GM18498 (cell line): ENCODE measurements at regions not wholly inside any gene's neighbourhood (a gene's known extent, or its start where the extent isn't known, plus 50 kb on each side); places are given as distances from the start of the nearest gene placed in this dataset.
"Not testable (repeated sequence)": the region's sequence is repeated elsewhere in the genome, so short reads cannot be mapped to it uniquely, and the experiment has no call there.

Experiments
- ATAC-seq: cut with Tn5 transposase; IDR thresholded peaks from one replicate; pipeline ENCODE4 v1.9.1; 2021; ENCODE audit warnings: mild to moderate bottlenecking, moderate library complexity; ENCODE audit not compliant: unreplicated experiment

GRCh38 chr12:25615119-25615518 lies 62.0 kb upstream of the LMNTD1 start:
- ATAC-seq: no peak

- no peak for ATAC-seq
Measured at GRCh38 chr12:25616286-25616685, 63.2 kb upstream of the LMNTD1 start.

- no peak for ATAC-seq
Measured at GRCh38 chr12:25617991-25618390, 64.9 kb upstream of the LMNTD1 start.

GRCh38 chr12:25623816-25624215 lies 70.7 kb upstream of the LMNTD1 start:
- no peak for ATAC-seq

- no peak for ATAC-seq
Measured at GRCh38 chr12:25625146-25625545, 72.1 kb upstream of the LMNTD1 start.

GRCh38 chr12:25629341-25629740 lies 76.3 kb upstream of the LMNTD1 start:
- no peak for ATAC-seq

- ATAC-seq: not testable (repeated sequence)
Measured at GRCh38 chr12:25630735-25631515, 77.8 kb upstream of the LMNTD1 start.

GRCh38 chr12:25633149-25633548 lies 80.1 kb upstream of the LMNTD1 start:
- ATAC-seq: not testable (repeated sequence)

- no peak for ATAC-seq
Measured at GRCh38 chr12:25637752-25638151, 84.7 kb upstream of the LMNTD1 start.

- no peak for ATAC-seq
Measured at GRCh38 chr12:25639406-25639805, 86.3 kb upstream of the LMNTD1 start.

GRCh38 chr12:25644979-25645378 lies 91.9 kb upstream of the LMNTD1 start:
- ATAC-seq: no peak

GRCh38 chr12:25645427-25645826 lies 92.3 kb upstream of the LMNTD1 start:
- no peak for ATAC-seq

GRCh38 chr12:25651931-25652330 lies 98.8 kb upstream of the LMNTD1 start:
- ATAC-seq: no peak

- no peak for ATAC-seq
Measured at GRCh38 chr12:25652371-25652770, 99.3 kb upstream of the LMNTD1 start.

- no peak for ATAC-seq
Measured at GRCh38 chr12:25653487-25654175, 100.5 kb upstream of the LMNTD1 start.

GRCh38 chr12:25655702-25656101 lies 102.6 kb upstream of the LMNTD1 start:
- ATAC-seq: no peak

GRCh38 chr12:25659621-25660020 lies 106.5 kb upstream of the LMNTD1 start:
- ATAC-seq: no peak

GRCh38 chr12:25670076-25671055 lies 117.3 kb upstream of the LMNTD1 start:
- ATAC-seq: no peak

- no peak for ATAC-seq
Measured at GRCh38 chr12:25675808-25676207, 122.7 kb upstream of the LMNTD1 start.

- no peak for ATAC-seq
Measured at GRCh38 chr12:25677232-25677937, 124.3 kb upstream of the LMNTD1 start.

- ATAC-seq: no peak
Measured at GRCh38 chr12:25681580-25681979, 128.5 kb upstream of the LMNTD1 start.
